Spleen (tissue), 11 donors: ENCODE measurements at regions not wholly inside any gene's neighbourhood (a gene's known extent, or its start where the extent isn't known, plus 50 kb on each side); places are given as distances from the start of the nearest gene placed in this dataset.

Source experiments
- DNase-seq: peaks from one replicate; pipeline ENCODE4 v3.0.0-alpha.2; 2020
- H3K27ac ChIP-seq, 8 donors: fragments of 200-600 bp; sonication (generic) in 7 of 8; 1 replicate in 4 of 8; 2 replicates in 4 of 8; pipeline versions ENCODE4 v1.5.0 to v1.8.0; 2016 to 2021; ENCODE audit warnings: inconsistent platforms in 4 of 8, mild to moderate bottlenecking in 4 of 8, moderate library complexity in 1 of 8
- H3K27me3 ChIP-seq, 7 donors: fragments of 200-600 bp; sonication (generic) in 6 of 7; replicated peaks in 1 of 7; 1 replicate in 4 of 7; 2 replicates in 3 of 7; pipeline versions ENCODE4 v1.5.0 to v1.8.0; 2016 to 2021; ENCODE audit warnings: inconsistent platforms in 3 of 7, mild to moderate bottlenecking in 1 of 7
- H3K36me3 ChIP-seq, 6 donors: fragments of 200-600 bp; sonication (generic) in 5 of 6; 1 replicate in 4 of 6; 2 replicates in 2 of 6; pipeline versions ENCODE4 v1.5.0 to v1.8.0; 2016 to 2021; ENCODE audit warnings: inconsistent platforms in 2 of 6
- H3K4me1 ChIP-seq, 6 donors: fragments of 200-600 bp; sonication (generic) in 5 of 6; 1 replicate in 3 of 6; 2 replicates in 3 of 6; pipeline versions ENCODE4 v1.5.0 to v1.8.0; 2016 to 2021; ENCODE audit warnings: inconsistent platforms in 3 of 6
- H3K4me3 ChIP-seq, 8 donors: fragments of 200-600 bp; sonication (generic) in 7 of 8; 1 replicate in 4 of 8; 2 replicates in 4 of 8; pipeline versions ENCODE4 v1.5.0 to v1.8.0; 2016 to 2021; ENCODE audit warnings: inconsistent platforms in 4 of 8, mild to moderate bottlenecking in 4 of 8, moderate library complexity in 2 of 8
- H3K9me3 ChIP-seq, 8 donors: fragments of 200-600 bp; sonication (generic) in 7 of 8; 1 replicate in 4 of 8; 2 replicates in 4 of 8; pipeline versions ENCODE4 v1.5.0 to v1.8.0; 2016 to 2021; ENCODE audit warnings: inconsistent platforms in 4 of 8
- CTCF ChIP-seq, 11 experiments: fragments of 200-600 bp in 7 of 11; fragments of 450-650 bp in 4 of 11; sonication (generic) in 4 of 11; IDR thresholded peaks in 8 of 11; conservative IDR thresholded peaks in 3 of 11; 1 replicate in 7 of 11; 2 replicates in 4 of 11; pipeline versions ENCODE4 v1.4.0 to v1.8.0; 2016 to 2021; ENCODE audit warnings: antibody characterized with exemption in 11 of 11, inconsistent platforms in 4 of 11, mild to moderate bottlenecking in 1 of 11
- POLR2A ChIP-seq, 3 donors: fragments of 450-650 bp; IDR thresholded peaks; one replicate each; pipeline ENCODE4 v1.5.1; 2017; ENCODE audit warnings: antibody characterized with exemption in 3 of 3, mild to moderate bottlenecking in 1 of 3
- POLR2AphosphoS5 ChIP-seq, 3 donors: sonication (generic); formaldehyde crosslinking; IDR thresholded peaks; one replicate each; pipeline ENCODE4 v1.5.1; 2017; ENCODE audit warnings: antibody characterized with exemption in 3 of 3
- WGBS, 5 donors: extraction: QIAGEN DNeasy Blood & Tissue Kit in 3 of 5; methylation state at CpG; one replicate each; pipeline versions ENCODE4 v1.1.5 to v1.1.7; 2013 to 2018; 5-methylcytosine and 5-hydroxymethylcytosine counted together
- intact Hi-C: fragments of 100-400 bp; cut with DNase I; formaldehyde crosslinking; loops from one replicate; pipeline ENCODE4 v1.15.0; 2023; ENCODE audit warnings: low total_unique reads
- donor health status: healthy with polysubstance abuse.
- donor health status: DM: no; HTN: no; CAD: no; lungs with moderate emphysema.
- donor health status: DM: no; HTN: no; CAD: no.
- donor health status: Bipolar disorder and iron deficiency.
- donor health status: healthy.
- donor health status: DM: no; HTN: no; CAD: no.
- donor health status: DM: yes; HTN: yes; CAD: no.

GRCh38 chr3:65200310-65200970 lies 512.6 kb upstream of the ADAMTS9 start:
- H3K27me3 ChIP-seq: no peaks in the 10 kb centered on the region
- WGBS, 5 donors: 71 to 87% (median 80%) methylated on average over 5 of the region's 5 CpGs
- TF ChIP-seq POLR2AphosphoS5 (IDR thresholded peaks at IDR 0.05): no peak
- no peak for TF ChIP-seq POLR2A (IDR thresholded peaks at IDR 0.05)
- no peak for TF ChIP-seq CTCF (IDR thresholded peaks at IDR 0.05 in 8 of 11, conservative IDR thresholded peaks at IDR 0.05 in 3 of 11)
- H3K4me1 ChIP-seq: no peaks in the 10 kb centered on the region
- H3K36me3 ChIP-seq: no peaks in the 10 kb centered on the region
- no peak overlapping the region for H3K27ac ChIP-seq
- peaks cover 0 to 7% (median 0%) of the 10 kb centered on the region in 8 donors for H3K9me3 ChIP-seq
- intact Hi-C loops: no loop called here
- no peak for DNase-seq
- no peak overlapping the region for H3K4me3 ChIP-seq

DNA sequence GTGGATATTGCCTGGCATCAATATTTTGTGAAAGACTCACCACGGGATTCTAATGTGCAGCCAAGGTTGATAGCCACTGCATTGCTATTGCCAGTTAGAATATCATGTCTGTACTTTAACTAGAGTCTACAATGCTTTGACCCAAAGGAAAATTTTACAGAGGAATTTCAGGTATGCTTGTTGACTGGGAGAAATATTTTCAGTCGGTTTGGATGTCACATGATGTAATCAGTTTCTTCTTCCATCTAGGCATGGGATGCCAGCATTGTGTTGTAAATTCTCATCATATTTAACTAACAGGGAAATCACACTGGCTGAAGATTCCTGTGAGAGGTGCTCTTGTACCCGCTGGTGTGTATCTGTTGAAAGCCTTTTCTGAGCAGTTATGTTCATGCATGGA lies 508.9 kb upstream of the ADAMTS9 start:
- Histone ChIP-seq H3K9me3 (no peaks in the 10 kb centered on the region), H3K27ac (no peak overlapping the region), H3K36me3 (no peaks in the 10 kb centered on the region), H3K27me3 (no peaks in the 10 kb centered on the region), H3K4me1 (no peaks in the 10 kb centered on the region), H3K4me3 (no peak overlapping the region)
- no peak for TF ChIP-seq POLR2AphosphoS5 (IDR thresholded peaks at IDR 0.05)
- TF ChIP-seq CTCF (IDR thresholded peaks at IDR 0.05 in 8 of 11, conservative IDR thresholded peaks at IDR 0.05 in 3 of 11): no peak
- TF ChIP-seq POLR2A (IDR thresholded peaks at IDR 0.05): no peak
- intact Hi-C loops: no loop called here
- DNase-seq: no peak
- WGBS, 5 donors: 67 to 80% (median 70%) methylated on average over 3 of the region's 3 CpGs

DNA sequence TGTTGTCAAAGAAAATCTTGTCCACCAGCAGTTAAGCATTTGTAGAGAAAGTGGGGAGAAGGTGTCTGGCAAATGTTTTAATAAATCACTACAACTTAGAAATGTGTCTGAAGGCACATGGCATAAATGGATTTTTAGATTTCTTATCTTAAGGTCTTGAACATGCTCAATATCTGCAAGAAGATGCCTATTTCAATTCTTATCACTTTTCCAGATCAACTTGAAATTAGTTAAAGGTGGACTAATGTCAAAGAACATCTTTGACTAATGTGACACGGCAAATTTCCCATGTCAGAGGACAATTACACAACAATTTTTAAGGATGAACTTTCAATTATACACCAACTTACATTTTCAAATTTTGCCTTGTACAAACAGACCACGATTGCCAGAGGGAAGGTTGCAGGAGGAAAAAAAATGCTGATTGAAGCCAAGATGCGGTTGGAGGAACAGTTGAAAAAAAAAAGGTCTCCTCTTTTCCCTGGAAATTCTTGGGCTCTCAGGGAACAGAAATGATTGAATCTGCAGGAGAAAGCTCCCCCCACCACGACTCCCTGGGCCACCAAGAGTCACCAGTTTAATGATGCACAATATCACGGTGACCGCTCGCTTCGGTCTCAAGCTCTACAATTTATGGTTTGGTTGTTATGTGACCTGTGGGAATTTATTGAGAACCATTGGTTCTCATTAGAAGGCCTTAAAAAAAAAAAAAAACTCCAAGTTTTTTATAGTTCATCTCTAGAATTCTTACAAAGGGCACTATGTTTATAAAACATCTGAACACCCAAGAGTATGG lies 507.6 kb upstream of the ADAMTS9 start:
- H3K27me3 ChIP-seq: no peaks in the 10 kb centered on the region
- H3K4me3 ChIP-seq: no peak overlapping the region
- no peaks in the 10 kb centered on the region for H3K36me3 ChIP-seq
- WGBS, 5 donors: 79 to 83% (median 82%) methylated on average over 8 of the region's 8 CpGs
- H3K9me3 ChIP-seq: no peaks in the 10 kb centered on the region
- intact Hi-C loops: no loop called here
- DNase-seq: no peak
- no peak overlapping the region for H3K27ac ChIP-seq
- no peak for TF ChIP-seq POLR2AphosphoS5 (IDR thresholded peaks at IDR 0.05)
- no peak for TF ChIP-seq POLR2A (IDR thresholded peaks at IDR 0.05)
- no peak for TF ChIP-seq CTCF (IDR thresholded peaks at IDR 0.05 in 8 of 11, conservative IDR thresholded peaks at IDR 0.05 in 3 of 11)
- no peaks in the 10 kb centered on the region for H3K4me1 ChIP-seq

GRCh38 chr3:65194744-65195143 lies 506.9 kb upstream of the ADAMTS9 start:
- WGBS, 5 donors: 85 to 95% (median 87%) methylated on average over 4 of the region's 4 CpGs
- H3K9me3 ChIP-seq: no peaks in the 10 kb centered on the region
- no peaks in the 10 kb centered on the region for H3K4me1 ChIP-seq
- no peaks in the 10 kb centered on the region for H3K27me3 ChIP-seq
- TF ChIP-seq CTCF (IDR thresholded peaks at IDR 0.05 in 8 of 11, conservative IDR thresholded peaks at IDR 0.05 in 3 of 11) (no peak), POLR2A (IDR thresholded peaks at IDR 0.05) (no peak)
- intact Hi-C loops: no loop called here
- DNase-seq: no peak
- no peaks in the 10 kb centered on the region for H3K36me3 ChIP-seq
- no peak overlapping the region for H3K27ac ChIP-seq
- no peak overlapping the region for H3K4me3 ChIP-seq
